ENCODE measurements at regions not wholly inside any gene's neighbourhood (a gene's known extent, or its start where the extent isn't known, plus 50 kb on each side); places are given as distances from the start of the nearest gene placed in this dataset.
A peak's percentile ranks its signal among the peaks of the same experiment; 100 is the strongest.
"Not testable (repeated sequence)": the region's sequence is repeated elsewhere in the genome, so short reads cannot be mapped to it uniquely, and the experiment has no call there.

DNA sequence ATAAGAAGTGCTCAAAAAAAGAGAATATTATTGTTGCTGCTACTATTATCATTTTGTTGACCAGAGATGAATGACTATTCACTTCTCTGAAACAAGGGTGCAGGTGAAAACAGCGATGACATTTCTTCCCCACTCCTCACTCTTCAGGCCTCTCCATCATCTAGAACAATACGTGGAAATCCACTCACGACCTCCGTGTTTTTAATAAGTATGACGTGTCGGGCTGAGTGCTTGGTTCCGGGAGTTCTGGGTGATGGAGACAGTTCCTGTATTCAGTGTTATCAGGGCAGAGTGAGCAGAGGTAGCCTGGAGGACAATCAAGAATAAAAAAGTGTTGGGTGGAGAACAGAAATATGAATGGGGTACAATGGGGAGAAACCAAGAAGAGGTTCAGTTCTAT is 130.0 kb upstream of the ZNF217 start:
- intact Hi-C loops (cut with micrococcal nuclease) = no loop called here
- TF ChIP-seq, protein P1, sequence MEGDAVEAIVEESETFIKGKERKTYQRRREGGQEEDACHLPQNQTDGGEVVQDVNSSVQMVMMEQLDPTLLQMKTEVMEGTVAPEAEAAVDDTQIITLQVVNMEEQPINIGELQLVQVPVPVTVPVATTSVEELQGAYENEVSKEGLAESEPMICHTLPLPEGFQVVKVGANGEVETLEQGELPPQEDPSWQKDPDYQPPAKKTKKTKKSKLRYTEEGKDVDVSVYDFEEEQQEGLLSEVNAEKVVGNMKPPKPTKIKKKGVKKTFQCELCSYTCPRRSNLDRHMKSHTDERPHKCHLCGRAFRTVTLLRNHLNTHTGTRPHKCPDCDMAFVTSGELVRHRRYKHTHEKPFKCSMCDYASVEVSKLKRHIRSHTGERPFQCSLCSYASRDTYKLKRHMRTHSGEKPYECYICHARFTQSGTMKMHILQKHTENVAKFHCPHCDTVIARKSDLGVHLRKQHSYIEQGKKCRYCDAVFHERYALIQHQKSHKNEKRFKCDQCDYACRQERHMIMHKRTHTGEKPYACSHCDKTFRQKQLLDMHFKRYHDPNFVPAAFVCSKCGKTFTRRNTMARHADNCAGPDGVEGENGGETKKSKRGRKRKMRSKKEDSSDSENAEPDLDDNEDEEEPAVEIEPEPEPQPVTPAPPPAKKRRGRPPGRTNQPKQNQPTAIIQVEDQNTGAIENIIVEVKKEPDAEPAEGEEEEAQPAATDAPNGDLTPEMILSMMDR (IDR thresholded peaks at IDR 0.05) = no peak
- Mint-ChIP-seq H3K4me3 (no peak overlapping the region), H3K27me3 (no peaks in the 10 kb centered on the region), H3K36me3 (ENCODE audit: low read depth) (peaks cover 2% of the 10 kb centered on the region), H3K9me3 (peaks cover 2% of the 10 kb centered on the region), H3K4me1 (ENCODE audit: low read depth) (peaks cover 18% of the 10 kb centered on the region), H3K27ac (no peak overlapping the region)
- ATAC-seq = no peak
- ChIA-PET CTCF (interaction anchor here (1.5 kb wide), 1 partner anchor 17 kb away, joined by 3 read pairs; no protein-coding TSS in a partner anchor), POLR2A (interaction anchor here (0.9 kb wide), 1 partner anchor 139 kb away, joined by 3 read pairs; no protein-coding TSS in a partner anchor)
- no peak for DNase-seq

DNA sequence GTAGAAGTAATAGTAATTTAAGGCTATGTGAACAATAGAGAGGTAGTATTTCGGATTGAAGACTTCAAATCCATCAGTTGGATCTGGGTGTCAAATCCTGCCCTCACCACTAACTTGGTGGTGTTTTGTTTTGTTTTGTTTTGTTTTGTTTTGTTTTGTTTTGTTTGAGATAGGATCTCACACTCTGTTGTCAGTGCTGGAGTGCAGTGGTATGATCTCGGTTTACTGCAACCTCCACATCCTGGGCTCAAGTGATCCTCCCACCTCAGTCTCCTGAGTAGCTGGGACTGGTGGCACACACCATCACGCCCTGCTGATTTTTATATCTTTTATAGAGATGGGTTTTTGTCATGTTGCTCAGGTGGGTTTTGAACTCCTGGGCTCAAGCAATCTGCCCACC is 129.4 kb upstream of the ZNF217 start:
- Mint-ChIP-seq H3K36me3 (ENCODE audit: low read depth) (peaks cover 2% of the 10 kb centered on the region), H3K27ac (peak overlapping the region; percentile 38), H3K4me3 (no peak overlapping the region), H3K9me3 (peaks cover 2% of the 10 kb centered on the region), H3K4me1 (ENCODE audit: low read depth) (peaks cover 12% of the 10 kb centered on the region), H3K27me3 (no peaks in the 10 kb centered on the region)
- DNase-seq (no peak), ATAC-seq (no peak)
- TF ChIP-seq, protein P1 (IDR thresholded peaks at IDR 0.05) = no peak
- ChIA-PET CTCF (interaction anchor here (0.6 to 1.5 kb wide), 2 partner anchors 16 to 193 kb away, joined by 3 read pairs; no protein-coding TSS in a partner anchor), POLR2A (interaction anchor here (0.6 to 0.9 kb wide), 2 partner anchors 15 to 140 kb away, joined by 3 to 4 read pairs; no protein-coding TSS in a partner anchor)
- intact Hi-C loops (cut with micrococcal nuclease) = no loop called here

DNA sequence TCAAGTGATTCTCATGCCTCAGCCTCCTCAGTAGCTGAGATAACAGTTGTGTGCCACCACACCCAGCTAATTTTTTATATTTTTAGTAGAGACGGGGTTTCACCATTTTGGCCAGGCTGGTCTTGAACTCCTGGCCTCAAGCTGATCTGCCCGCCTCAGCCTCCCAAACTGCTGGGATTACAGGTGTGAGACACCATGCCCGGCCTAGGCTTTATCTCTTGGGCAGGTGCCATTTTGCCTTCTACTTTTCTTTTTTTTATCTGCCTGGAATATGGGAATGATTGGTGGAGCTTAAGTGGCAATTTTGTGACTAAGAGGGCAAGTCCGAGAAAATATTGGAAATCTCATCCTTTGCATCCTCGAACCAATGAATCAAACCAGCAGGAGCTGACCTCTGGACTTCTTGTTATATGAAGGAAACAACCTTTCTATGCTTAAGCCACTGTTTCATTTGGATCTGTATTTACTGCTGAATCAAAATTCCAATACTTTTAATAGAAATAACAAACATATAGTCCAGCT is 128.9 kb upstream of the ZNF217 start:
- Mint-ChIP-seq H3K4me3 (no peak overlapping the region), H3K36me3 (ENCODE audit: low read depth) (peaks cover 2% of the 10 kb centered on the region), H3K9me3 (peaks cover 2% of the 10 kb centered on the region), H3K4me1 (ENCODE audit: low read depth) (peaks cover 12% of the 10 kb centered on the region), H3K27ac (peak overlapping the region; percentile 38), H3K27me3 (no peaks in the 10 kb centered on the region)
- DNase-seq (no peak), ATAC-seq (no peak)
- ChIA-PET CTCF (interaction anchor here (0.6 to 1.5 kb wide), 2 partner anchors 16 to 193 kb away, joined by 3 read pairs; no protein-coding TSS in a partner anchor), POLR2A (interaction anchor here (0.6 to 0.9 kb wide), 2 partner anchors 15 to 140 kb away, joined by 3 to 4 read pairs; no protein-coding TSS in a partner anchor)
- TF ChIP-seq, protein P1 (IDR thresholded peaks at IDR 0.05) = no peak
- intact Hi-C loops (cut with micrococcal nuclease) = no loop called here

DNA sequence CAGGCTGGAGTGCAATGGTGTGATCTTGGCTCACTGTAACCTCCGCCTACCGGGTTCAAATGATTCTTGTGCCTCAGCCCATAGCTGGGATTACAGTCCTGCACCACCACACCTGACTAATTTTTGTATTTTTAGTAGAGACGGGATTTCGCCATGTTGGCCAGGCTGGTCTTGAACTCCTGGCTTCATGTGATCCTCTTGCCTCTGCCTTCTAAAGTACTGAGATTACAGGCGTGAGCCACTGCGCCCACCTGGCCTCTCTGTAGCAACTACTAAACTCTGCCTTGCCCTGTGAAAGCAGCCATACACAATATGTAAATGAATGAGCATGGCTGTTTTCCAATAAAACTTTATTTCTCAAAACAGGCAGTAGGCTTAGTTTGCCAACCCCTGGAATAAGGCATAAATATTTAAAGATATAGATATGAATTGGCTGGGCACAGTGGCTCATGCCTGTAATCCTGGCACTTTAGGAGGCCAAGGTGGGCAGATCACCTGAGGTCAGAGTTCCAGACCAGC is 127.9 kb upstream of the ZNF217 start:
- POLR2A ChIA-PET; intact Hi-C loops (cut with micrococcal nuclease); H3K4me3 Mint-ChIP-seq; H3K27me3 Mint-ChIP-seq; H3K36me3 Mint-ChIP-seq (ENCODE audit: low read depth); CTCF ChIA-PET; H3K9me3 Mint-ChIP-seq; ATAC-seq; DNase-seq: not testable (repeated sequence)
- Mint-ChIP-seq H3K27ac (peak overlapping the region; percentile 64), H3K4me1 (ENCODE audit: low read depth) (peaks cover 12% of the 10 kb centered on the region)

DNA sequence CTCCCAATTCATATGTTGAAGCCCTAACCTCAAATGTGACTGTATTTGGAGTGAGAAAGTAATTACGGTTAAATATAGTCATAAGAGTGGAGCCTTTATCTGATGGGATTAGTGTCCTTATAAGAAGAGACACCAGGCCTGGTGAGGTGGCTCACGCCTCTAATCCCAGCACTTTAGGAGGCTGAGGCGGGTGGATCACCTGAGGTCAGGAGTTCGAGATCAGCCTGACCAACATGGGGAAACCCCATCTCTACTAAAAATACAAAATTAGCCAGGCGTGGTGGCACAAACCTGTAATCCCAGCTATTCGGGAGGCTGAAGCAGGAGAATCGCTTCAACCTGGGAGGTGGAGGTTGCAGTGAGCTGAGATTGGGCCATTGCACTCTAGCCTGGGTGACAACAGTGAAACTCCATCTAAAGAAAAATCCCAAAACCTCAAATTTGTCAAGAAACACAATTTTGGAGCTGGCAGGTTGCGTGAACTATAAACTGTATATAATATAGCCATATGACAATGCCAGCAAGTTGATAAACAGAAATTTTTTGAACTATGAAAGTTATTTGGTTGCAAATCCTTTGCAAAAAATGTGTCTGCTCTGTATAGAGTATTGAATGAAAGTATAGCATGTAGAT is 125.6 kb upstream of the ZNF217 start:
- CTCF ChIA-PET = interaction anchor here (1.1 to 1.2 kb wide), 3 partner anchors 23 to 221 kb away, joined by 3 to 4 read pairs (median 3); no protein-coding TSS in a partner anchor
- peaks cover 12% of the 10 kb centered on the region for H3K4me1 Mint-ChIP-seq (ENCODE audit: low read depth)
- ATAC-seq; intact Hi-C loops (cut with micrococcal nuclease); DNase-seq; H3K9me3 Mint-ChIP-seq; H3K36me3 Mint-ChIP-seq (ENCODE audit: low read depth); H3K27me3 Mint-ChIP-seq; H3K4me3 Mint-ChIP-seq; H3K27ac Mint-ChIP-seq: not testable (repeated sequence)
- POLR2A ChIA-PET = interaction anchor here (0.8 kb wide), 1 partner anchor 24 kb away, joined by 3 read pairs; no protein-coding TSS in a partner anchor

Data from activated CD8-positive, alpha-beta T cell treated with anti-CD3 and anti-CD28 coated beads for 36 hours (primary cell).